H7 (cell line): ENCODE measurements at regions not wholly inside any gene's neighbourhood (a gene's known extent, or its start where the extent isn't known, plus 50 kb on each side); places are given as distances from the start of the nearest gene placed in this dataset.
A peak's percentile ranks its signal among the peaks of the same experiment; 100 is the strongest.

Experiments used
- DNase-seq: peaks from one replicate; pipeline ENCODE4 v3.0.0; 2012
- H3K27me3 ChIP-seq: 2 replicates; pipeline ENCODE4 v1.6.0; 2011; ENCODE audit warnings: mild to moderate bottlenecking, low read length; ENCODE audit not compliant: control insufficient read depth, insufficient read depth
- H3K36me3 ChIP-seq: replicated peaks from 2 replicates; pipeline ENCODE4 v1.5.1; 2011; ENCODE audit warnings: low read length; ENCODE audit not compliant: control insufficient read depth, insufficient read depth
- H3K4me3 ChIP-seq: 2 replicates; pipeline ENCODE4 v1.5.1; 2011; ENCODE audit warnings: low read depth, mild to moderate bottlenecking, control low read depth, low read length, moderate library complexity; ENCODE audit not compliant: insufficient read depth

- no peak for DNase-seq
- no peaks in the 10 kb centered on the region for H3K36me3 ChIP-seq
- H3K27me3 ChIP-seq, result no peaks in the 10 kb centered on the region; the same call in 1 of the 2 replicates
- no peak overlapping the region for H3K4me3 ChIP-seq
Measured at GRCh38 chr3:127370906-127371305, 83.1 kb upstream of the PRR20G start.

GRCh38 chr3:127369356-127369935 is 81.6 kb upstream of the PRR20G start:
- Histone ChIP-seq H3K27me3 (no peaks in the 10 kb centered on the region), H3K36me3 (no peaks in the 10 kb centered on the region), H3K4me3 (no peak overlapping the region)
- DNase-seq, result no peak

- no peak for DNase-seq
- Histone ChIP-seq H3K36me3 (no peaks in the 10 kb centered on the region), H3K4me3 (no peak overlapping the region), H3K27me3 (no peaks in the 10 kb centered on the region)
Measured at GRCh38 chr3:127368186-127369032, 80.6 kb upstream of the PRR20G start.

GRCh38 chr3:127367593-127367992 is 79.7 kb upstream of the PRR20G start:
- DNase-seq, result no peak
- H3K36me3 ChIP-seq, result no peaks in the 10 kb centered on the region
- no peak overlapping the region for H3K4me3 ChIP-seq
- no peaks in the 10 kb centered on the region for H3K27me3 ChIP-seq

GRCh38 chr3:127366383-127366782 is 78.5 kb upstream of the PRR20G start:
- H3K27me3 ChIP-seq, result no peaks in the 10 kb centered on the region
- no peak for DNase-seq
- no peak overlapping the region for H3K4me3 ChIP-seq
- no peaks in the 10 kb centered on the region for H3K36me3 ChIP-seq

- Histone ChIP-seq H3K36me3 (no peaks in the 10 kb centered on the region), H3K27me3 (no peaks in the 10 kb centered on the region), H3K4me3 (no peak overlapping the region)
- DNase-seq, result no peak
Measured at GRCh38 chr3:127365163-127365798, 77.4 kb upstream of the PRR20G start.

- Histone ChIP-seq H3K27me3 (no peaks in the 10 kb centered on the region), H3K36me3 (no peaks in the 10 kb centered on the region), H3K4me3 (no peak overlapping the region)
- DNase-seq, result no peak
Measured at GRCh38 chr3:127363891-127364290, 76.0 kb upstream of the PRR20G start.

GRCh38 chr3:127363171-127363570 is 75.3 kb upstream of the PRR20G start:
- Histone ChIP-seq H3K4me3 (no peak overlapping the region), H3K36me3 (no peaks in the 10 kb centered on the region), H3K27me3 (no peaks in the 10 kb centered on the region)
- DNase-seq, result no peak

GRCh38 chr3:127360647-127361046 is 72.8 kb upstream of the PRR20G start:
- H3K36me3 ChIP-seq, result no peaks in the 10 kb centered on the region
- H3K27me3 ChIP-seq, result no peaks in the 10 kb centered on the region
- H3K4me3 ChIP-seq, result no peak overlapping the region
- no peak for DNase-seq

GRCh38 chr3:127358641-127359040 is 70.8 kb upstream of the PRR20G start:
- no peak for DNase-seq
- Histone ChIP-seq H3K36me3 (no peaks in the 10 kb centered on the region), H3K27me3 (no peaks in the 10 kb centered on the region), H3K4me3 (no peak overlapping the region)

GRCh38 chr3:127356381-127356780 is 68.5 kb upstream of the PRR20G start:
- DNase-seq, result no peak
- Histone ChIP-seq H3K36me3 (no peaks in the 10 kb centered on the region), H3K4me3 (no peak overlapping the region), H3K27me3 (no peaks in the 10 kb centered on the region)

- Histone ChIP-seq H3K27me3 (no peaks in the 10 kb centered on the region), H3K4me3 (no peak overlapping the region), H3K36me3 (no peaks in the 10 kb centered on the region)
- DNase-seq, result no peak
Measured at GRCh38 chr3:127354761-127355160, 66.9 kb upstream of the PRR20G start.

GRCh38 chr3:127352612-127353011 is 64.8 kb upstream of the PRR20G start:
- DNase-seq, result no peak
- Histone ChIP-seq H3K4me3 (no peak overlapping the region), H3K36me3 (no peaks in the 10 kb centered on the region), H3K27me3 (no peaks in the 10 kb centered on the region)

GRCh38 chr3:127351775-127352350 is 64.0 kb upstream of the PRR20G start:
- DNase-seq, result peak; percentile 30
- no peak overlapping the region for H3K4me3 ChIP-seq

GRCh38 chr3:127351321-127351720 is 63.5 kb upstream of the PRR20G start:
- Histone ChIP-seq H3K4me3 (no peak overlapping the region), H3K36me3 (no peaks in the 10 kb centered on the region), H3K27me3 (no peaks in the 10 kb centered on the region)
- DNase-seq, result no peak

More at GRCh38 chr3:127351775-127352350, 64.0 kb upstream of the PRR20G start:
- Histone ChIP-seq H3K36me3 (no peaks in the 10 kb centered on the region), H3K27me3 (no peaks in the 10 kb centered on the region)
